ENCODE measurements at regions not wholly inside any gene's neighbourhood (a gene's known extent, or its start where the extent isn't known, plus 50 kb on each side); places are given as distances from the start of the nearest gene placed in this dataset.
"Not testable (repeated sequence)": the region's sequence is repeated elsewhere in the genome, so short reads cannot be mapped to it uniquely, and the experiment has no call there.

GRCh38 chr2:19627359-19627758 lies 268.9 kb upstream of the OSR1 start:
- DNase-seq (ENCODE audit: extremely low spot score) = no peak
- CTCF ChIA-PET = no interaction called here
- POLR2A ChIA-PET = no interaction called here
- TF ChIP-seq CTCF (IDR thresholded peaks at IDR 0.05; ENCODE audit: control extremely low read depth, extremely low read depth, low read depth, missing control alignments) = no peak

- TF ChIP-seq CTCF (IDR thresholded peaks at IDR 0.05; ENCODE audit: control extremely low read depth, extremely low read depth, low read depth, missing control alignments) = no peak
- DNase-seq (ENCODE audit: extremely low spot score) = no peak
- ChIA-PET POLR2A (no interaction called here), CTCF (no interaction called here)
Observed at GRCh38 chr2:19623488-19623887, 265.1 kb upstream of the OSR1 start.

GRCh38 chr2:19617257-19617848 lies 258.9 kb upstream of the OSR1 start:
- DNase-seq (ENCODE audit: extremely low spot score) = no peak
- ChIA-PET CTCF (interaction anchor here (1.1 kb wide), 1 partner anchor 8 kb away, joined by 3 read pairs; no protein-coding TSS in a partner anchor), POLR2A (no interaction called here)
- TF ChIP-seq CTCF (IDR thresholded peaks at IDR 0.05; ENCODE audit: control extremely low read depth, extremely low read depth, low read depth, missing control alignments) = no peak

- POLR2A ChIA-PET; DNase-seq (ENCODE audit: extremely low spot score); CTCF ChIA-PET: not testable (repeated sequence)
Observed at GRCh38 chr2:19615402-19615801, 257.0 kb upstream of the OSR1 start.

- TF ChIP-seq CTCF (IDR thresholded peaks at IDR 0.05; ENCODE audit: control extremely low read depth, extremely low read depth, low read depth, missing control alignments) = no peak
- CTCF ChIA-PET = no interaction called here
- POLR2A ChIA-PET = no interaction called here
- DNase-seq (ENCODE audit: extremely low spot score) = no peak
Observed at GRCh38 chr2:19614066-19614465, 255.6 kb upstream of the OSR1 start.

- CTCF ChIA-PET = no interaction called here
- DNase-seq (ENCODE audit: extremely low spot score) = no peak
- TF ChIP-seq CTCF (IDR thresholded peaks at IDR 0.05; ENCODE audit: control extremely low read depth, extremely low read depth, low read depth, missing control alignments) = no peak
- POLR2A ChIA-PET = no interaction called here
Observed at GRCh38 chr2:19611491-19612332, 253.3 kb upstream of the OSR1 start.

- no peak for DNase-seq (ENCODE audit: extremely low spot score)
- ChIA-PET CTCF (interaction anchor here (0.7 kb wide), 1 partner anchor 12 kb away, joined by 3 read pairs; no protein-coding TSS in a partner anchor), POLR2A (no interaction called here)
- TF ChIP-seq CTCF (IDR thresholded peaks at IDR 0.05; ENCODE audit: control extremely low read depth, extremely low read depth, low read depth, missing control alignments) = no peak
Observed at GRCh38 chr2:19609266-19609665, 250.8 kb upstream of the OSR1 start.

All from GM10248 (cell line).